H9 (cell line): ENCODE measurements at regions not wholly inside any gene's neighbourhood (a gene's known extent, or its start where the extent isn't known, plus 50 kb on each side); places are given as distances from the start of the nearest gene placed in this dataset.

ENCODE experiments used
- DNase-seq: peaks from one replicate; pipeline ENCODE4 v3.0.0-alpha.2; 2017
- H2AFZ ChIP-seq: one replicate; pipeline ENCODE4 v1.6.1; 2013; ENCODE audit warnings: mild to moderate bottlenecking, low read length, control low read depth, moderate library complexity
- H2AK5ac ChIP-seq: 2 replicates; pipeline ENCODE4 v1.6.1; 2013; ENCODE audit warnings: low read length, control low read depth, mixed read lengths; ENCODE audit not compliant: insufficient read length
- H2BK120ac ChIP-seq: one replicate; pipeline ENCODE4 v1.6.1; 2013; ENCODE audit warnings: low read depth, mild to moderate bottlenecking, low read length, control low read depth, inconsistent platforms; ENCODE audit not compliant: poor library complexity, severe bottlenecking
- H2BK12ac ChIP-seq: 2 replicates; pipeline ENCODE4 v1.6.1; 2013; ENCODE audit warnings: low read length, control low read depth, mixed read lengths, low read depth; ENCODE audit not compliant: insufficient read length
- H2BK15ac ChIP-seq: 2 replicates; pipeline ENCODE4 v1.6.1; 2013; ENCODE audit warnings: low read depth, low read length, control low read depth
- H2BK20ac ChIP-seq: one replicate; pipeline ENCODE4 v1.6.1; 2013; ENCODE audit warnings: low read depth, mild to moderate bottlenecking, low read length, control low read depth, inconsistent platforms; ENCODE audit not compliant: poor library complexity, severe bottlenecking
- H2BK5ac ChIP-seq: 2 replicates; pipeline ENCODE4 v1.6.1; 2013; ENCODE audit warnings: low read length, control low read depth, mixed read lengths; ENCODE audit not compliant: insufficient read length
- H3K14ac ChIP-seq: 2 replicates; pipeline ENCODE4 v1.6.1; 2013; ENCODE audit warnings: low read length, control low read depth; ENCODE audit not compliant: insufficient read depth
- H3K18ac ChIP-seq: 2 replicates; pipeline ENCODE4 v1.6.1; 2013; ENCODE audit warnings: low read depth, mild to moderate bottlenecking, mixed read lengths, low read length, control low read depth; ENCODE audit not compliant: insufficient read length
- H3K23ac ChIP-seq: 2 replicates; pipeline ENCODE4 v1.6.1; 2013; ENCODE audit warnings: low read length, control low read depth, mixed read lengths, low read depth; ENCODE audit not compliant: insufficient read length
- H3K23me2 ChIP-seq: 2 replicates; pipeline ENCODE4 v1.6.1; 2013; ENCODE audit warnings: low read depth, mild to moderate bottlenecking, mixed read lengths, low read length, control low read depth; ENCODE audit not compliant: insufficient read length, poor library complexity, severe bottlenecking
- H3K27ac ChIP-seq: 2 replicates; pipeline ENCODE4 v1.5.1; 2013; ENCODE audit warnings: low read length, control low read depth, mixed read lengths, low read depth; ENCODE audit not compliant: insufficient read length
- H3K27me3 ChIP-seq: 2 replicates; pipeline ENCODE4 v1.6.1; 2013; ENCODE audit warnings: low read length, control low read depth, inconsistent platforms; ENCODE audit not compliant: insufficient read depth
- H3K4ac ChIP-seq: 2 replicates; pipeline ENCODE4 v1.6.1; 2013; ENCODE audit warnings: low read depth, mild to moderate bottlenecking, control low read depth, inconsistent platforms, low read length, moderate library complexity
- H3K4me1 ChIP-seq: 2 replicates; pipeline ENCODE4 v1.6.1; 2013; ENCODE audit warnings: low read length, control low read depth, inconsistent platforms; ENCODE audit not compliant: insufficient read depth
- H3K4me2 ChIP-seq: 2 replicates; pipeline ENCODE4 v1.6.1; 2013; ENCODE audit warnings: low read length, control low read depth, mixed read lengths; ENCODE audit not compliant: insufficient read length, insufficient read depth
- H3K56ac ChIP-seq: 2 replicates; pipeline ENCODE4 v1.6.1; 2013; ENCODE audit warnings: low read depth, mild to moderate bottlenecking, mixed read lengths, low read length, control low read depth; ENCODE audit not compliant: insufficient read length
- H3K79me1 ChIP-seq: 2 replicates; pipeline ENCODE4 v1.6.1; 2013; ENCODE audit warnings: low read depth, mild to moderate bottlenecking, moderate library complexity, low read length, control low read depth, inconsistent platforms; ENCODE audit not compliant: insufficient read depth, poor library complexity, severe bottlenecking
- H3K79me2 ChIP-seq: 2 replicates; pipeline ENCODE4 v1.6.1; 2013; ENCODE audit warnings: low read length, control low read depth, inconsistent platforms; ENCODE audit not compliant: insufficient read depth
- H3K9ac ChIP-seq: 2 replicates; pipeline ENCODE4 v1.6.1; 2013; ENCODE audit warnings: low read length, control low read depth, mixed read lengths; ENCODE audit not compliant: insufficient read length; ENCODE audit errors: extremely low read depth
- H3K9me3 ChIP-seq: one replicate; pipeline ENCODE4 v1.6.1; 2013; ENCODE audit warnings: low read depth, low read length, inconsistent platforms; ENCODE audit not compliant: control insufficient read depth
- H3T11ph ChIP-seq: one replicate; pipeline ENCODE4 v1.6.1; 2013; ENCODE audit warnings: mild to moderate bottlenecking, low read length, control low read depth, inconsistent platforms
- H4K20me1 ChIP-seq: one replicate; pipeline ENCODE4 v1.6.1; 2013; ENCODE audit not compliant: control insufficient read depth, insufficient read length, insufficient read depth
- H4K5ac ChIP-seq: 2 replicates; pipeline ENCODE4 v1.6.1; 2013; ENCODE audit warnings: low read depth, mild to moderate bottlenecking, mixed read lengths, low read length, control low read depth; ENCODE audit not compliant: insufficient read length
- H4K8ac ChIP-seq: replicated peaks from 2 replicates; pipeline ENCODE4 v1.6.1; 2013; ENCODE audit warnings: low read length, control low read depth, mixed read lengths, low read depth; ENCODE audit not compliant: insufficient read length
- H4K91ac ChIP-seq: 2 replicates; pipeline ENCODE4 v1.6.1; 2013; ENCODE audit warnings: low read depth, mild to moderate bottlenecking, moderate library complexity, mixed read lengths, low read length, control low read depth; ENCODE audit not compliant: insufficient read length
- H3K27ac Mint-ChIP-seq, 3 experiments: 2 replicates in 2 of 3; 3 replicates in 1 of 3; pipeline ENCODE4 v1.8.0; 2020 to 2021; ENCODE audit warnings: mixed read lengths in 3 of 3, mild to moderate bottlenecking in 1 of 3, moderate library complexity in 1 of 3
- H3K27me3 Mint-ChIP-seq: 2 replicates; pipeline ENCODE4 v1.8.0; 2021; ENCODE audit warnings: low read depth, mild to moderate bottlenecking, moderate library complexity, mixed read lengths
- H3K36me3 Mint-ChIP-seq, 3 experiments: 2 replicates in 2 of 3; 3 replicates in 1 of 3; pipeline ENCODE4 v1.8.0; 2020 to 2021; ENCODE audit warnings: low read depth in 3 of 3, mixed read lengths in 3 of 3; ENCODE audit not compliant: insufficient read depth in 1 of 3
- H3K4me1 Mint-ChIP-seq, 2 experiments: 2 replicates each; pipeline ENCODE4 v1.8.0; 2020; ENCODE audit warnings: mixed read lengths in 2 of 2
- H3K4me3 Mint-ChIP-seq, 2 experiments: 2 replicates in 1 of 2; 3 replicates in 1 of 2; pipeline ENCODE4 v1.8.0; 2020 to 2021; ENCODE audit warnings: mild to moderate bottlenecking in 2 of 2, mixed read lengths in 2 of 2, moderate library complexity in 1 of 2
- H3K9me3 Mint-ChIP-seq, 2 experiments: 2 replicates in 1 of 2; 3 replicates in 1 of 2; pipeline ENCODE4 v1.8.0; 2020; ENCODE audit warnings: mild to moderate bottlenecking in 2 of 2, mixed read lengths in 2 of 2, moderate library complexity in 1 of 2
- WGBS: extraction: QIAGEN DNeasy Blood & Tissue Kit; methylation state at CpG from one replicate; pipeline ENCODE4 v1.1.7; 2013; ENCODE audit warnings: missing lambda C conversion rate, low lambda C conversion rate, mixed read lengths; ENCODE audit not compliant: insufficient read length; ENCODE audit errors: extremely low coverage; 5-methylcytosine and 5-hydroxymethylcytosine counted together
- TF ChIP-seq, protein P1 (sequence below): fragments of 200-600 bp; sonication (generic); conservative IDR thresholded peaks from 3 replicates; pipeline ENCODE4 v1.8.0; 2021; ENCODE audit warnings: antibody characterized with exemption, mild to moderate bottlenecking

- H3K9me3 ChIP-seq, result no peaks in the 10 kb centered on the region
- H3K56ac ChIP-seq, result no peak overlapping the region
- H4K8ac ChIP-seq, result no peak overlapping the region
- no peak overlapping the region for H2BK15ac ChIP-seq
- WGBS, result no CpG with 5 or more reads among the region's 12 CpGs
- H3K27me3 Mint-ChIP-seq, result no peaks in the 10 kb centered on the region
- no peak overlapping the region for H4K5ac ChIP-seq
- no peak overlapping the region for H3K27ac Mint-ChIP-seq
- no peaks in the 10 kb centered on the region for H4K20me1 ChIP-seq
- H3K14ac ChIP-seq, result no peak overlapping the region
- H3K27me3 ChIP-seq, result no peaks in the 10 kb centered on the region
- TF ChIP-seq, protein P1, sequence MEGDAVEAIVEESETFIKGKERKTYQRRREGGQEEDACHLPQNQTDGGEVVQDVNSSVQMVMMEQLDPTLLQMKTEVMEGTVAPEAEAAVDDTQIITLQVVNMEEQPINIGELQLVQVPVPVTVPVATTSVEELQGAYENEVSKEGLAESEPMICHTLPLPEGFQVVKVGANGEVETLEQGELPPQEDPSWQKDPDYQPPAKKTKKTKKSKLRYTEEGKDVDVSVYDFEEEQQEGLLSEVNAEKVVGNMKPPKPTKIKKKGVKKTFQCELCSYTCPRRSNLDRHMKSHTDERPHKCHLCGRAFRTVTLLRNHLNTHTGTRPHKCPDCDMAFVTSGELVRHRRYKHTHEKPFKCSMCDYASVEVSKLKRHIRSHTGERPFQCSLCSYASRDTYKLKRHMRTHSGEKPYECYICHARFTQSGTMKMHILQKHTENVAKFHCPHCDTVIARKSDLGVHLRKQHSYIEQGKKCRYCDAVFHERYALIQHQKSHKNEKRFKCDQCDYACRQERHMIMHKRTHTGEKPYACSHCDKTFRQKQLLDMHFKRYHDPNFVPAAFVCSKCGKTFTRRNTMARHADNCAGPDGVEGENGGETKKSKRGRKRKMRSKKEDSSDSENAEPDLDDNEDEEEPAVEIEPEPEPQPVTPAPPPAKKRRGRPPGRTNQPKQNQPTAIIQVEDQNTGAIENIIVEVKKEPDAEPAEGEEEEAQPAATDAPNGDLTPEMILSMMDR, result no peak
- H3K18ac ChIP-seq, result no peak overlapping the region
- H2AK5ac ChIP-seq, result no peak overlapping the region
- no peak overlapping the region for H3K4me3 Mint-ChIP-seq
- H2AFZ ChIP-seq, result no peak overlapping the region
- H3K79me2 ChIP-seq, result no peaks in the 10 kb centered on the region
- no peaks in the 10 kb centered on the region for H3K4me1 ChIP-seq
- no peak overlapping the region for H3K9ac ChIP-seq
- H3K4me2 ChIP-seq, result no peak overlapping the region
- H2BK120ac ChIP-seq, result no peak overlapping the region
- no peak overlapping the region for H3T11ph ChIP-seq
- H3K23me2 ChIP-seq, result no peaks in the 10 kb centered on the region
- no peaks in the 10 kb centered on the region; a peak in 1 of 4 replicates for H3K4me1 Mint-ChIP-seq
- no peak overlapping the region for H4K91ac ChIP-seq
- peaks cover 0 to 2% of the 10 kb centered on the region in 2 experiments; a peak in 2 of 5 replicates for H3K9me3 Mint-ChIP-seq
- H3K4ac ChIP-seq, result no peak overlapping the region
- H2BK5ac ChIP-seq, result no peak overlapping the region
- H3K23ac ChIP-seq, result no peak overlapping the region
- H2BK12ac ChIP-seq, result no peak overlapping the region
- no peak overlapping the region for H3K27ac ChIP-seq
- no peak overlapping the region for H2BK20ac ChIP-seq
- H3K36me3 Mint-ChIP-seq, result no peaks in the 10 kb centered on the region; a peak in 1 of 7 replicates
- no peak for DNase-seq
- no peaks in the 10 kb centered on the region for H3K79me1 ChIP-seq
Measured at GRCh38 chr5:167096816-167097215, 1194.6 kb upstream of the WWC1 start.
